ENCODE measurements at regions not wholly inside any gene's neighbourhood (a gene's known extent, or its start where the extent isn't known, plus 50 kb on each side); places are given as distances from the start of the nearest gene placed in this dataset.

DNA sequence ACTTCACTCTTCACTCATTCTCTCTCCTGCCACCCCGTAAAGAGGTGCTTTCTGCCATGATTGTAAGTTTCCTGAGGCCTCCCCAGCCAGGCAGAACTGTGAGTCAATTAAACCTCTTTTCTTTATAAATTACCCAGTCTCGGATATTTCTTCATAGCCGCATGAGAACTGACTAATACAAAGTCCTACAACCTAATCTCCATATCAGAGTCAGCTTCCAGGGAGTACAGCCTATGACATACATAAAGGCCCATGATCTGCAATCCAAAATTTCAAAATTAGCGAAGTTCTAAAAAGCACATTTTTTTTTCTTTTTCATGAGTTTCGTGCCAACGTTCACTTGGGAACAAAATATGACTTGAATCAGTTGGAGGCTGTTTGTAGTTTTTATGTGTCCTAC, 256.9 kb upstream of the DUSP10 start:
- TF ChIP-seq, protein P1, sequence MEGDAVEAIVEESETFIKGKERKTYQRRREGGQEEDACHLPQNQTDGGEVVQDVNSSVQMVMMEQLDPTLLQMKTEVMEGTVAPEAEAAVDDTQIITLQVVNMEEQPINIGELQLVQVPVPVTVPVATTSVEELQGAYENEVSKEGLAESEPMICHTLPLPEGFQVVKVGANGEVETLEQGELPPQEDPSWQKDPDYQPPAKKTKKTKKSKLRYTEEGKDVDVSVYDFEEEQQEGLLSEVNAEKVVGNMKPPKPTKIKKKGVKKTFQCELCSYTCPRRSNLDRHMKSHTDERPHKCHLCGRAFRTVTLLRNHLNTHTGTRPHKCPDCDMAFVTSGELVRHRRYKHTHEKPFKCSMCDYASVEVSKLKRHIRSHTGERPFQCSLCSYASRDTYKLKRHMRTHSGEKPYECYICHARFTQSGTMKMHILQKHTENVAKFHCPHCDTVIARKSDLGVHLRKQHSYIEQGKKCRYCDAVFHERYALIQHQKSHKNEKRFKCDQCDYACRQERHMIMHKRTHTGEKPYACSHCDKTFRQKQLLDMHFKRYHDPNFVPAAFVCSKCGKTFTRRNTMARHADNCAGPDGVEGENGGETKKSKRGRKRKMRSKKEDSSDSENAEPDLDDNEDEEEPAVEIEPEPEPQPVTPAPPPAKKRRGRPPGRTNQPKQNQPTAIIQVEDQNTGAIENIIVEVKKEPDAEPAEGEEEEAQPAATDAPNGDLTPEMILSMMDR (IDR thresholded peaks at IDR 0.05; ENCODE audit: poor library complexity, severe bottlenecking), result no peak
- TF ChIP-seq, protein P2, sequence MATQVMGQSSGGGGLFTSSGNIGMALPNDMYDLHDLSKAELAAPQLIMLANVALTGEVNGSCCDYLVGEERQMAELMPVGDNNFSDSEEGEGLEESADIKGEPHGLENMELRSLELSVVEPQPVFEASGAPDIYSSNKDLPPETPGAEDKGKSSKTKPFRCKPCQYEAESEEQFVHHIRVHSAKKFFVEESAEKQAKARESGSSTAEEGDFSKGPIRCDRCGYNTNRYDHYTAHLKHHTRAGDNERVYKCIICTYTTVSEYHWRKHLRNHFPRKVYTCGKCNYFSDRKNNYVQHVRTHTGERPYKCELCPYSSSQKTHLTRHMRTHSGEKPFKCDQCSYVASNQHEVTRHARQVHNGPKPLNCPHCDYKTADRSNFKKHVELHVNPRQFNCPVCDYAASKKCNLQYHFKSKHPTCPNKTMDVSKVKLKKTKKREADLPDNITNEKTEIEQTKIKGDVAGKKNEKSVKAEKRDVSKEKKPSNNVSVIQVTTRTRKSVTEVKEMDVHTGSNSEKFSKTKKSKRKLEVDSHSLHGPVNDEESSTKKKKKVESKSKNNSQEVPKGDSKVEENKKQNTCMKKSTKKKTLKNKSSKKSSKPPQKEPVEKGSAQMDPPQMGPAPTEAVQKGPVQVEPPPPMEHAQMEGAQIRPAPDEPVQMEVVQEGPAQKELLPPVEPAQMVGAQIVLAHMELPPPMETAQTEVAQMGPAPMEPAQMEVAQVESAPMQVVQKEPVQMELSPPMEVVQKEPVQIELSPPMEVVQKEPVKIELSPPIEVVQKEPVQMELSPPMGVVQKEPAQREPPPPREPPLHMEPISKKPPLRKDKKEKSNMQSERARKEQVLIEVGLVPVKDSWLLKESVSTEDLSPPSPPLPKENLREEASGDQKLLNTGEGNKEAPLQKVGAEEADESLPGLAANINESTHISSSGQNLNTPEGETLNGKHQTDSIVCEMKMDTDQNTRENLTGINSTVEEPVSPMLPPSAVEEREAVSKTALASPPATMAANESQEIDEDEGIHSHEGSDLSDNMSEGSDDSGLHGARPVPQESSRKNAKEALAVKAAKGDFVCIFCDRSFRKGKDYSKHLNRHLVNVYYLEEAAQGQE (IDR thresholded peaks at IDR 0.05; ENCODE audit: borderline replicate concordance), result no peak
- TF ChIP-seq POLR2AphosphoS5 (IDR thresholded peaks at IDR 0.05) (no peak), MXI1 (conservative IDR thresholded peaks at IDR 0.05; ENCODE audit: poor library complexity, severe bottlenecking) (no peak), RAD21 (conservative IDR thresholded peaks at IDR 0.05) (no peak), EZH2 (IDR thresholded peaks at IDR 0.05; ENCODE audit: borderline replicate concordance, insufficient read depth, low read length, poor library complexity, severe bottlenecking) (no peak), TAF1 (IDR thresholded peaks at IDR 0.05; ENCODE audit: low read depth) (no peak)

All from neural cell (in vitro differentiated cells).